HAP-1 (cell line): ENCODE measurements at regions not wholly inside any gene's neighbourhood (a gene's known extent, or its start where the extent isn't known, plus 50 kb on each side); places are given as distances from the start of the nearest gene placed in this dataset.

ENCODE experiments used
- DNase-seq, 2 experiments: peaks; one replicate each; pipeline ENCODE4 v3.0.0-alpha.2; 2016 to 2020; ENCODE audit warnings: low spot score in 2 of 2
- H3K27me3 ChIP-seq: fragments of 250-450 bp; sonication (Bioruptor Pico); 2 replicates; pipeline ENCODE4 v1.5.1; 2020; ENCODE audit warnings: low read depth, mild to moderate bottlenecking, moderate library complexity
- H3K36me3 ChIP-seq: fragments of 250-450 bp; sonication (Bioruptor Pico); replicated peaks from 2 replicates; pipeline ENCODE4 v1.5.1; 2020; ENCODE audit warnings: mild to moderate bottlenecking
- H3K4me1 ChIP-seq: fragments of 250-450 bp; sonication (Bioruptor Pico); 2 replicates; pipeline ENCODE4 v1.5.1; 2020; ENCODE audit warnings: mild to moderate bottlenecking
- H3K4me3 ChIP-seq: fragments of 250-450 bp; sonication (Bioruptor Pico); 2 replicates; pipeline ENCODE4 v1.5.1; 2020; ENCODE audit warnings: mild to moderate bottlenecking, moderate library complexity
- H3K9me3 ChIP-seq: fragments of 250-450 bp; sonication (Bioruptor Pico); 2 replicates; pipeline ENCODE4 v1.5.1; 2020; ENCODE audit warnings: mild to moderate bottlenecking, moderate library complexity
- in situ Hi-C: fragments of 300-500 bp; cut with MboI; formaldehyde crosslinking; loops from 3 replicates; pipeline ENCODE4 v1.14.3; 2020; ENCODE audit warnings: low sequenced_read_pairs, inconsistent platforms, mixed read lengths

DNA sequence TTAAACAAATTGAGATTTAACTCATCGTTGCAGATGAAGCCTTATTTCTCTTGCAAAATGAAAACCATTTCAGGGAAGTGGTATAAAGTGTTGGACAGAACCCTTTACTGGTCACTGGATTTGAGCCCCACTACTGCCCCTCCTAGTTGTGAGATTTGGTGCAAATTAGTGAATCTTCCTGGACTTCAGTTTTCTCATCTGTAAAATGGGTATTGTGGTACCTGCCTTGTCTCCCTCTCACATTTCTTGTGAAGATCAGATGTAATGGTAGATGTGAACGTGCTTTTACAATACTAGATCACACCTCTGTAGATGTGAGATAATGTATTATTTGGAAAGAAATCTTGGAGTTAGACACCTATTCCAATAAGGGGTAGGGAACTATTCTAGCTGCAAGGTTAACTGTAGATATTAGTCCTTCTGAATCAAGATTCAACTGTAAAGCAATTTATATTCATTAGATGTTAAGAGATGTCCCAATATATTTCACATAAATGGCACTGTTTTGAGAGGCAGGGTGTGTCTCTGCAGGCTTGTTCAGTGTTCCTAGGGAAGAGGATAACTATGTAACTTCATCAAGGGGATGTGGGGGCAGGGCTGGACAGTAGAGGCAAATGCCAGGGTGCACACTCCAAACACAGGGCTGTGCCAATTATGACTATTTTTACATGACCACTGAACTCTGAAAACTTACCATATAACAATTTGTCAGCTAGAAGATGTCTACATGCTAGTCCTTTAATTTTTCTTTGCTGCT is 112.4 kb upstream of the PFN2 start:
- Histone ChIP-seq H3K4me1 (no peaks in the 10 kb centered on the region), H3K9me3 (no peaks in the 10 kb centered on the region), H3K27me3 (no peaks in the 10 kb centered on the region), H3K4me3 (no peak overlapping the region), H3K36me3 (no peaks in the 10 kb centered on the region)
- DNase-seq = no peak
- in situ Hi-C loops = no loop called here

DNA sequence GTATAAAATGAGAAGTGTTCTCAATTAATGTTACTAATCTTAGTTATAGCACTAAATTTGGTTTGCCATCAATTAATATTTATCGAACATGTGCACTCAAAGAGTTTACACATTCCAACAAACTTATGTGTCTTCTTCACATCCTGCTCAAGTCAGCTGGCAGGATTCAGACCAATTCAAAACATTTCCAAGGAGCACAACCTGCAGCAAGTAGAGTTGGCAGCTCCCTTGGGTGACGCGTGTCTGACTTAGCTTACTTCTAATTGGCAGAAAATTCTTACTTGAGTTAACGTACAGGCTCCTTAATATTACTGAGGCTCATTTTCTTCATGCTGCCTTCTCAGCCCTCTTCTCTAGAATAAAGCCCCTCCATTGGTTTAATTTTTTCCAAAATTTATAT is 110.4 kb upstream of the PFN2 start:
- Histone ChIP-seq H3K27me3 (no peaks in the 10 kb centered on the region), H3K4me1 (no peaks in the 10 kb centered on the region), H3K9me3 (no peaks in the 10 kb centered on the region), H3K4me3 (no peak overlapping the region), H3K36me3 (no peaks in the 10 kb centered on the region)
- in situ Hi-C loops = no loop called here
- DNase-seq = no peak

DNA sequence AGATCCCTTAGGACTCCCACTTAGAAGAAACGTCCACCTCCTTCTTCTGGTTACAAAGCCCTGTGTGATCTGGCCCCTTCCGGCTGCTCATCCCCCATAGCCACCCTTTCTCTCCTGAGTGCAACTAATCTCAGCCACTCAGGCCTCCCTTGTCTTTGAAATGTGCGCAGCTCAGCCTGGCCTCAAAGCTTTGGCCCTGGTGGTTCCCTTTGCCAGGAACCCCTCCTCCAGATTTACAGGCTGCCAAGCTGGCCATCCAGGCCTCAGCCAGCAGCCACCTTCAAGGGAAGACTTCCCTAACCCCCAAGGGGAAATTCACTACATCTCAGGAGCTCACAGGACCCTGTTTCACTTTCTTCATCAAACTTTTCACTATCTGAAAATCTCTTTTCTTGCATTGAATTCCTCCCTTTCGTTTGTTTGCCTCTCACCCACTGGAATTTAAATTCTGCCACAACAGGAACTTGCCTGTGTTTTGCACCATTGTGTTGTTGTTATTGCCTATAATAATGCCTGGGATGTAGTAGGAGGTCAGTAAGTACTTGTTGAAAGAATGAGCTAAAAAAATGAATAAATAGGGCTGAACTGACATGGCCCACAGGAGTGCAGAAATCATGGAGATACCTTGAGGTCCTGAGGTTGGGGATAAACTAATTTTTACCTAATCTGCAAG is 109.5 kb upstream of the PFN2 start:
- H3K27me3 ChIP-seq = no peaks in the 10 kb centered on the region
- in situ Hi-C loops = no loop called here
- H3K4me1 ChIP-seq = no peaks in the 10 kb centered on the region
- no peaks in the 10 kb centered on the region for H3K9me3 ChIP-seq
- no peak for DNase-seq
- H3K36me3 ChIP-seq = no peaks in the 10 kb centered on the region
- no peak overlapping the region for H3K4me3 ChIP-seq

DNA sequence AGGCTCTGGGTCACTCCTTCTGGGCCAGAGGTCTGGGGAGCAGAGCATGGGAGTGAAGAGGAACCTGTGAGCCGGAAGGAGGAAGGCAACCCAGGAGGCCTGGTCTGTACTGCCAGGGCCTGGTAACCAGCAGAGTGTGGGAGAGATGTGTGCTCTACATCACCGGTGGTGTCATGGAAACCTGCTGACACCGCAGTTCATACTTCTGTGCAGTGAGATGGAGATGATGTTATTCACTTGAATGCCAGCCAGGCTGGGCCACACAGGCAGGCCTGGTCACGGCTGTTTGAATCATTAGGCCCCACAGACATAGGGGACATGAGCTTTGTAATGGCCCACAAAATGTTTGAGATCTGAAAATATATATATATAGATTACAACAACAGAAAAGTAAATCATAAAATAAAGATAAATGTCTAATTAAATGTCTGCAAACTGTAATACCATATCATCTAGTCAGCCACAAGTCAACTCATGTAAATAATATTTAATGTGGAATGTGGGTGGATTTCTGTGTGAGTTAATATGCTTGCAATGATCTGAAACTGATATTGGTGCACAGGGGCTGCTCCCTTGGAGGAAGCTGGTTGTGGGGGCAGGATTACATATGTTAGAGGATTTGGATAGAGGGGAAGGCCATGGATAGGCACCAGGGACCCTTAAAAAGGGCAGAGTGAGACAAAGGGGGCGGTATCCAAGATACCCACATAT is 108.5 kb upstream of the PFN2 start:
- in situ Hi-C loops = no loop called here
- no peaks in the 10 kb centered on the region for H3K9me3 ChIP-seq
- peaks cover 9% of the 10 kb centered on the region for H3K4me1 ChIP-seq
- DNase-seq = no peak
- no peaks in the 10 kb centered on the region for H3K36me3 ChIP-seq
- no peak overlapping the region for H3K4me3 ChIP-seq
- no peaks in the 10 kb centered on the region for H3K27me3 ChIP-seq

DNA sequence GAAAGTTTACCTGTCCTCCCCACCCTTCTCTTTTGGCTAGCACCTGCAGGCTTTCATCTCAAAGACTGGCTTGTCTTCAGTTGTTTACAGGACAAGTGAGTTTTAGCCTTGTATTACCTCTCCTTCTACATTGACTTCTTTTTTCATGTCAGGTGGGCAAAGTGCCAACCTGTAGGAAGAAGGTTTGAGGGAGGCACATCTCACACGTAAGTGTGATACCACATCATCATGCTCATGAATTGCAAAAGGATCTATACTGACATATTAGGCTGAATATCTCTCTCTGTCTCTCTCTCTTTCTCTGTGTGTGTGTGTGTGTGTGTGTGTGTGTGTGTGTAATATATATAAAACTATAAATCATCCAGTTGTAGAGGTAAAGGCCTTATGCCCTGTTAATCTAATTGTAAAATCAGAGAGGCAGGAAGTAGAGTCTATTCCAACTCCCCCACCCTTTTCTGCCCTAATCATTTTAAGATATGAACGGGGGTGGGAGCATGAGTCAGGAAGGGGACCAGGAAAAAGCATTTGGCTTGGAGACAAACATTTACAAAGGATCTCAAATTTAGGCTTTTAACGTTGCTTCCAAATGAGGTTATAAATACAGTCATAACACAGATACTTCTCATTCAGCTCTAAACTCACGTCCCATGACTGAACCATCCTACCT is 107.0 kb upstream of the PFN2 start:
- Histone ChIP-seq H3K4me1 (peaks cover 14% of the 10 kb centered on the region), H3K4me3 (no peak overlapping the region), H3K27me3 (no peaks in the 10 kb centered on the region), H3K9me3 (no peaks in the 10 kb centered on the region), H3K36me3 (no peaks in the 10 kb centered on the region)
- no peak for DNase-seq
- in situ Hi-C loops = no loop called here

DNA sequence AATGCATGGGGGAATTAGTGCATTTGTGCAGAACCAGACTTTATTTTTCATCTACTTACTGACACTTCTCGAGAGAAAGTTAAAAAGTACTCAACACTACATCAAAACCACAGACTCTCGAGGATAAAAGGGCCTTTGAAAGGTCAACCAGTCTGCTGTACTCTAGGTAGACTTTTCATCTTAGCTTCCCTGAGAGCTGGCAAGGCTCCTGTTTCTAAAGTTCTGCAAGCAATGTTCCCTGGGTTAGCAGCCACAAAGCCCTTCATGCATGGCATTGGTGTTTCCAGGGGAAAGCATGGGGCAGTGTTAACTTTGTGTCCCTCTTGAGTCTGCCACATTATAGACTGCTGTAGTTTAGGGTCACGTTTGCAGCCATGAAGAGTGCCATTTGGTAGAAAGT is 106.4 kb upstream of the PFN2 start:
- H3K4me3 ChIP-seq = no peak overlapping the region
- peaks cover 17% of the 10 kb centered on the region for H3K4me1 ChIP-seq
- in situ Hi-C loops = no loop called here
- DNase-seq = no peak
- no peaks in the 10 kb centered on the region for H3K9me3 ChIP-seq
- H3K27me3 ChIP-seq = no peaks in the 10 kb centered on the region
- H3K36me3 ChIP-seq = no peaks in the 10 kb centered on the region

DNA sequence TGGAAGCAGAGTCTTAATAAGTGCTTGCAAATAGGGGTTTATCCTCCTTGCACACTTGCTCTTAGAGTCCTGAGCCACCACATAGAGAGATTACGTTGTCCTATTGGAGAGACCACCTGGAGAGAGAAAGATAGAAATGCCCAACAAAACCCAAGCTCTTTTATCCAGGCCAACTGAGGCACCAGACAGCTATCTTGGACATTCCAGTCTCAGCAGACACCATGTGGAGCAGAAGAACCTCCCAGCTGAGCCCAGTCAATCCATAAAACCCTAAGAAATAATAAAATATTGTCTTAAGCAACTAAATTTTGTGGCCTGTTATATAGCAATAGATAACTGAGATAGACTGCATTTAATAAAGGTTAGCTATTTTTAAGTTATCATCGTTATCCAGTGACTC is 105.7 kb upstream of the PFN2 start:
- Histone ChIP-seq H3K27me3 (peaks cover 4% of the 10 kb centered on the region; the same call in 1 of the 2 replicates), H3K4me3 (no peak overlapping the region), H3K4me1 (peaks cover 21% of the 10 kb centered on the region), H3K36me3 (no peaks in the 10 kb centered on the region), H3K9me3 (no peaks in the 10 kb centered on the region)
- no peak for DNase-seq
- in situ Hi-C loops = no loop called here

DNA sequence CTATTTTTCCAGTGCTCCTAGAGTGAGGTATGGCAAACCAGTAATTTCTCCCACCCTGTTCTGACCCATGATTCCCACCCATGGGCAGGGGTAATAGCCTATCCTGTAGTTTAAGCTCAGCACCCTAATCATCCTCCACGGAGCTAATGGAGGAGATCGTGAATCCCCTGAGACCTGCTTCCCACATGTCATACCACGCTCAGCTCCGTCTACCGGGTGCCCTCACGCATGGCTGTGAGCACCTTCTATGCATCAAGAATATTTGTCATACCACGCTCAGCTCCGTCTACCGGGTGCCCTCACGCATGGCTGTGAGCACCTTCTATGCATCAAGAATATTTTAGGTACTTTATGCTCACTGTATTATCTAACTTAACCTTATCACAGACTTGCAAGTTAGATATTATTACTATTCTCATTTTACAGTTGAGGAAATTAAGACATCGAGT is 104.7 kb upstream of the PFN2 start:
- in situ Hi-C loops = no loop called here
- Histone ChIP-seq H3K4me3 (no peak overlapping the region), H3K36me3 (no peaks in the 10 kb centered on the region)

DNA sequence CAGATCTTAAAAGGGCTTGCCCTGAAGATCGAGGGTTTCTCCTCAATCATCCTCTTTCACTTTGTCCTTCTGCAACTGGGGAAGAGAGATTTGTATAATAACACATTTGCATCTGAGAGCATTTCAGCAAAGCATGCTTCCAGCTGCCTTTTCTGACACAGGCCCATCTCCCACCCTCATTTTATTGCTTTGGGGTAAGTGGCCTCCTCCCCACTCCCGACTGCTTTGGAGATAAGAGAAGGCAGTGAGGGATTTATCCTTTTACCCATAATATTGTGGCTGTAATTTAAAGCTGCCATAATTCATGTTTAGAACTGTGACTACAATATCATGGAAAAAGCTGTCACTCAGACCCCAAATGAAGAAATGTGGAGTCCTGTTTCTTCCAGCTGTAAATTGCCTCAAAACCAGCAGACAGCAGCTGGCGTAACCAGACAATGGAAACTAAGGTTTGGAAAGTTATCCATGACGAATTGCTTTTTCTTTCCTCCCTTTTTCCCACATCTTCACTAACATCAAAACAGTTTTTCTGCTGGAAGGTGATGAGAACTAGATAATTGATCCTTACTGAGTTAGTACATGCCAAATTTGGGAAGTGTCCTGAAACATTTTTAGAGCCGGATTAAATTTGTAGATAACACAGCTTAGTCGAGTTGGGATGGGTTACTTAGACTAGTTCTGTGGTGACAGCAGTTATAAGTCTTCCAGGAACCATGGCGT is 104.2 kb upstream of the PFN2 start:
- Histone ChIP-seq H3K9me3 (no peaks in the 10 kb centered on the region), H3K27me3 (peaks cover 10% of the 10 kb centered on the region; the same call in 1 of the 2 replicates), H3K4me3 (no peak overlapping the region), H3K4me1 (peaks cover 23% of the 10 kb centered on the region), H3K36me3 (no peaks in the 10 kb centered on the region)
- in situ Hi-C loops = no loop called here
- DNase-seq = peak; percentile 28 to 34

More for the DNA sequence above, 104.7 kb upstream of the PFN2 start:
- no peak for DNase-seq
- peaks cover 21% of the 10 kb centered on the region for H3K4me1 ChIP-seq
- no peaks in the 10 kb centered on the region for H3K9me3 ChIP-seq
- peaks cover 10% of the 10 kb centered on the region; the same call in 1 of the 2 replicates for H3K27me3 ChIP-seq

DNA sequence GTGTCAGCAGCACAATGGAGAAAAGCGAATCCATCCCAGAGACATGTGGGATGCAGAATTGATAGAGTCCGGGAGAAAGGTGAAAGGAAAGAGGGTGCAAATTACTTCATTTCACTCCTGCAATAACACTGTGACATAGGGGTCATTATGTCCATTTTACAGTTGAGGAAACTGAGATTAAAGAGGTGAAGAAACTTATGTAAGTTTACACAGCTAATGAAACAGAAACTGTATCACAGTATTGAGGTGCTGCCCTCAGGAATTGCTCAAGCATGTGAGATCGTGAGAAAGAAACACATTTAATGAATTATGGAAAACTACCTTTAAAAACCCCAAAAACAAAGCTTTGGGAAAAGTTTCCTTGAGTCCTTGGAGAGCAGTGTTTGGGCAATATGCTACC is 103.6 kb upstream of the PFN2 start:
- Histone ChIP-seq H3K4me3 (no peak overlapping the region), H3K36me3 (no peaks in the 10 kb centered on the region), H3K4me1 (peaks cover 29% of the 10 kb centered on the region), H3K9me3 (no peaks in the 10 kb centered on the region), H3K27me3 (peaks cover 11% of the 10 kb centered on the region; the same call in 1 of the 2 replicates)
- DNase-seq = no peak
- in situ Hi-C loops = no loop called here

DNA sequence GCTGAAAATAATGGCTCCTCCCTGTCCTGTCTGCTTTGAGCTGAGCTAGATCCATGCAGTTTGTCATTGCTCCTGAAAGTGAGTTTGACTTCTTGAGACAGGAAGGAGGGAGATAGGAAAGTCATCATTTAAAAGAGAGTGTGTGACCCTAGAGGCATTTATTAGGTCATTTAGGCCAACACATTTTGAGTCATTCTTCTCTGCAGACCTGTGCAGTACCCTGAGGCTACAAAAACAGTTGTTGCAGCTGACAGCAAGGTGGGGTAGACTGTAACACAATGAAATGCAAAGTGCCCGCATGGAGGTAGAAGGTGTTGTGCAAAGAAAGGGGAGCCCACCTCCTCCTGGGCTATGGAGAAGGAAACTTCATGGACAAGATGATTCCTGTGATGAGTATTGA is 102.8 kb upstream of the PFN2 start:
- in situ Hi-C loops = no loop called here
- Histone ChIP-seq H3K4me1 (peaks cover 34% of the 10 kb centered on the region), H3K27me3 (peaks cover 14% of the 10 kb centered on the region), H3K9me3 (no peaks in the 10 kb centered on the region), H3K36me3 (no peaks in the 10 kb centered on the region), H3K4me3 (no peak overlapping the region)
- no peak for DNase-seq

DNA sequence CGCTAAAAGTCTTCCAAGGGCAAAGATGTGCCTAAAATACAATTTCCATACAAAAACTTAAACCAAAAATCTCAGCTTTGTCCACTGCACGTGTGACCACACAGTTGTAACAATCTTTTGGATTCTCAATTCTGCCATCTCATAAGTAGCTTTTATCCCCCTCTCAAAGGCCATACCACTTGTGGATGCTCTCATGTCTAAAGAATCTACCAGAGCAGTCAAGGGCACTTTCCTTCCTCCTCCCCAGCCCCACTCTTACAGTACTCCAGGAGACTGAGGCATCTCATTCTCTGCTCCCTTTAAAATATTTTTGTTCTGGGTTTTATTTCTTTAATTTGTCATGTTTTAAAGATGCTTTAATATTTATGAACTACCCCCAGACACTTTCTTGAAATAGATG is 102.3 kb upstream of the PFN2 start:
- Histone ChIP-seq H3K4me1 (peaks cover 36% of the 10 kb centered on the region), H3K36me3 (no peaks in the 10 kb centered on the region), H3K4me3 (no peak overlapping the region), H3K9me3 (no peaks in the 10 kb centered on the region), H3K27me3 (peaks cover 19% of the 10 kb centered on the region)
- DNase-seq = no peak
- in situ Hi-C loops = no loop called here

DNA sequence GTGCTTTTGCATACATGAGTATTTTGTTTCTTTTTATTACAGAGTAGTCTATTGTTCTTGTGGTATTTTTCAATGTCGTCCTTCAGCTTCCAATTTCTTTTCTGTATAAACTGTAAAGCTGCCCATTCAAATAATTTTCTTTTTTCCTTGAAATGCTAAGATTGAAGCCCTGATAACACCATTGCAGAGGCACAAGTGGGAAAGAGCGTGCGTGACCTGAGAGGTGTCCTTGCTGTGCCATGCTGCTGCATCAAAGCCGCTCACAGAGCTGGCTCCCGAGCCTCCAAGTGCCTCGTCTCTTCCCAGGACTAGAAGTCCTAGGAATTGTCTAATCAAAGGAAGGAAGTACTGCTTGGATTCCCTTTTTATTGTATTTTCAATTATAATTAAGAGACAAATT is 101.9 kb upstream of the PFN2 start:
- in situ Hi-C loops = no loop called here
- DNase-seq = peak; percentile 63 to 67
- H3K27me3 ChIP-seq = peaks cover 24% of the 10 kb centered on the region
- no peak overlapping the region for H3K4me3 ChIP-seq
- H3K9me3 ChIP-seq = no peaks in the 10 kb centered on the region
- no peaks in the 10 kb centered on the region for H3K36me3 ChIP-seq
- peaks cover 36% of the 10 kb centered on the region for H3K4me1 ChIP-seq
